ENCODE measurements at regions not wholly inside any gene's neighbourhood (a gene's known extent, or its start where the extent isn't known, plus 50 kb on each side); places are given as distances from the start of the nearest gene placed in this dataset.
A peak's percentile ranks its signal among the peaks of the same experiment; 100 is the strongest.

- peaks cover 6% of the 10 kb centered on the region; the same call in 1 of the 2 replicates for H3K4me1 ChIP-seq (ENCODE audit: control insufficient read depth, insufficient read depth, low read length)
- no peak for TF ChIP-seq ZNF707 (tag by site-specific recombination; IDR thresholded peaks at IDR 0.05)
- no peak for TF ChIP-seq ATF2 (tag by site-specific recombination; IDR thresholded peaks at IDR 0.05; ENCODE audit: low read depth)
- no peak for TF ChIP-seq ZNF677 (tag by site-specific recombination; IDR thresholded peaks at IDR 0.05)
- no peak for TF ChIP-seq BCL6B (tag by site-specific recombination; IDR thresholded peaks at IDR 0.05)
- TF ChIP-seq ZNF777 (tag by site-specific recombination; IDR thresholded peaks at IDR 0.05; ENCODE audit: borderline replicate concordance): no peak
- no peak overlapping the region for H3K4me3 ChIP-seq (ENCODE audit: low read depth, low read length)
- H3K36me3 ChIP-seq (ENCODE audit: control insufficient read depth in 2 of 2, insufficient read depth in 1 of 2, low read length in 2 of 2): no peaks in the 10 kb centered on the region
- POLR2A ChIA-PET: interaction anchor here (0.7 to 2.3 kb wide), 5 partner anchors 17 to 260 kb away, joined by 3 to 11 read pairs (median 8); no protein-coding TSS in a partner anchor
- peak overlapping the region; percentile 69 for H3K27ac ChIP-seq (ENCODE audit: extremely low read depth, low read depth, low read length)
- H3K9me3 ChIP-seq (ENCODE audit: control insufficient read depth, insufficient read depth, low read depth, low read length): no peaks in the 10 kb centered on the region
- CTCF ChIA-PET: interaction anchor here (0.6 to 2.6 kb wide), 4 partner anchors 22 to 98 kb away, joined by 3 to 8 read pairs (median 4); no protein-coding TSS in a partner anchor
These were observed 257.0 kb upstream of the JADE1 start for GRCh38 chr4:128552586-128552907.

- peaks cover 6% of the 10 kb centered on the region; the same call in 1 of the 2 replicates for H3K4me1 ChIP-seq (ENCODE audit: control insufficient read depth, insufficient read depth, low read length)
These were observed 258.2 kb upstream of the JADE1 start for GRCh38 chr4:128551280-128551679.

GRCh38 chr4:128550060-128550459, 259.4 kb upstream of the JADE1 start:
- no peak for TF ChIP-seq ZNF341 (tag by site-specific recombination; IDR thresholded peaks at IDR 0.05; ENCODE audit: low read depth)
- TF ChIP-seq ZNF521 (tag by site-specific recombination; IDR thresholded peaks at IDR 0.05): no peak
- TF ChIP-seq MZF1 (tag by site-specific recombination; IDR thresholded peaks at IDR 0.05; ENCODE audit: borderline replicate concordance): no peak
- TF ChIP-seq ZNF146 (tag by site-specific recombination; IDR thresholded peaks at IDR 0.05): no peak
- no peak for TF ChIP-seq YY2 (tag by site-specific recombination; IDR thresholded peaks at IDR 0.05)
- no peak for TF ChIP-seq ZSCAN4 (tag by site-specific recombination; IDR thresholded peaks at IDR 0.05)
- Histone ChIP-seq H3K4me1 (ENCODE audit: control insufficient read depth, insufficient read depth, low read length) (peaks cover 6% of the 10 kb centered on the region; the same call in 1 of the 2 replicates), H3K27ac (ENCODE audit: extremely low read depth, low read depth, low read length) (no peak overlapping the region), H3K4me3 (ENCODE audit: low read depth, low read length) (no peak overlapping the region), H3K9me3 (ENCODE audit: control insufficient read depth, insufficient read depth, low read depth, low read length) (no peaks in the 10 kb centered on the region), H3K36me3 (ENCODE audit: control insufficient read depth in 2 of 2, insufficient read depth in 1 of 2, low read length in 2 of 2) (no peaks in the 10 kb centered on the region)
- CTCF ChIA-PET: no interaction called here
- POLR2A ChIA-PET: no interaction called here

More at GRCh38 chr4:128551280-128551679, 258.2 kb upstream of the JADE1 start:
- ChIA-PET CTCF (interaction anchor here (0.5 to 0.6 kb wide), 2 partner anchors 22 to 264 kb away, joined by 3 read pairs; no protein-coding TSS in a partner anchor), POLR2A (no interaction called here)
- H3K9me3 ChIP-seq (ENCODE audit: control insufficient read depth, insufficient read depth, low read depth, low read length): no peaks in the 10 kb centered on the region
- no peaks in the 10 kb centered on the region for H3K36me3 ChIP-seq (ENCODE audit: control insufficient read depth in 2 of 2, insufficient read depth in 1 of 2, low read length in 2 of 2)
- TF ChIP-seq SETDB1 (IDR thresholded peaks at IDR 0.05; ENCODE audit: insufficient read length, low read length) (peak; percentile 80), WT1 (tag by site-specific recombination; IDR thresholded peaks at IDR 0.05) (no peak), FEZF1 (tag by site-specific recombination; IDR thresholded peaks at IDR 0.05) (no peak)
- no peak overlapping the region for H3K4me3 ChIP-seq (ENCODE audit: low read depth, low read length)
- no peak overlapping the region for H3K27ac ChIP-seq (ENCODE audit: extremely low read depth, low read depth, low read length)

GRCh38 chr4:128549636-128550035, 259.9 kb upstream of the JADE1 start:
- no peaks in the 10 kb centered on the region for H3K9me3 ChIP-seq (ENCODE audit: control insufficient read depth, insufficient read depth, low read depth, low read length)
- POLR2A ChIA-PET: no interaction called here
- H3K27ac ChIP-seq (ENCODE audit: extremely low read depth, low read depth, low read length): no peak overlapping the region
- no peak overlapping the region for H3K4me3 ChIP-seq (ENCODE audit: low read depth, low read length)
- peaks cover 6% of the 10 kb centered on the region; the same call in 1 of the 2 replicates for H3K4me1 ChIP-seq (ENCODE audit: control insufficient read depth, insufficient read depth, low read length)
- H3K36me3 ChIP-seq (ENCODE audit: control insufficient read depth in 2 of 2, insufficient read depth in 1 of 2, low read length in 2 of 2): no peaks in the 10 kb centered on the region
- CTCF ChIA-PET: interaction anchor here (0.5 kb wide), 1 partner anchor 21 kb away, joined by 5 read pairs; no protein-coding TSS in a partner anchor
- TF ChIP-seq ZNF292 (tag by site-specific recombination; IDR thresholded peaks at IDR 0.05; ENCODE audit: borderline replicate concordance, low read depth): no peak
- peak; percentile 50; the same call in 1 of the 2 replicates for TF ChIP-seq ZFP3 (tag by site-specific recombination; IDR thresholded peaks at IDR 0.05; ENCODE audit: low read depth)

All from HEK293 (cell line).